ENCODE measurements at regions not wholly inside any gene's neighbourhood (a gene's known extent, or its start where the extent isn't known, plus 50 kb on each side); places are given as distances from the start of the nearest gene placed in this dataset.

DNA sequence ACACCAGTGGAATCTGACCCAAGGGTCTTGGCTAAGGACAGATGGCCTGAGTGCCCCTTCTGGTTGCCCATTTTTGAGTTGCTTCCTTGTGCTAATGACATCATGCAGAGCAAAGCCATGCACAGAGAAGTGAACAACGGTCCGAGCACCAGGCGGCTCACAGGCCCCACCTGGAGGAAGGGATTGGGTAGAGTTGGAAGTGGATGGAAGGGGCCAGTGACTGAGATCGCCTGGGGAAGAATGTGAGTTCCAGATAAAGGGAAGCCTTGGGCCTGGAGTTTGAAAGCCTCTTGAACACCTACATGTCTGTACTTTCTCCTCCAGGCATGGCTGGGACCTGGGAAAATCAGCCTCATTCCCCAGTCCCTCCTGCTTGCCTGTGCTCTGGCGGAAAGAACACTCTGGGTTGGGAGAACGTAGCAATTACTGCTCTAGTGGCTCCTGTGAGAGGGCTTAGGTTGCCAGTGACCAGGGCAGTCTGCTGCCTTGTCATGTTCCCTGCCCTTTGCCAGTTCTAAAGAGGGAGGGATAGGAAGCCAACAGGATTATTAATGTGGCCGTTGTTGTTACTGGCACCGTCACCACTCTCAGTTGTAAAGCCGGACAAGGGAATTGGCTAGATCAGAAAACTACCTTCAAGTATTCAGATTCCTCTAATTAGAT lies 62.5 kb upstream of the PTPN3 start:
- no peak for TF ChIP-seq EZH2phosphoT487 (IDR thresholded peaks at IDR 0.05; ENCODE audit: borderline replicate concordance)
- no peak for TF ChIP-seq SIN3A (IDR thresholded peaks at IDR 0.05; ENCODE audit: low read depth)
- TF ChIP-seq, protein P1, sequence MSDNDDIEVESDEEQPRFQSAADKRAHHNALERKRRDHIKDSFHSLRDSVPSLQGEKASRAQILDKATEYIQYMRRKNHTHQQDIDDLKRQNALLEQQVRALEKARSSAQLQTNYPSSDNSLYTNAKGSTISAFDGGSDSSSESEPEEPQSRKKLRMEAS (IDR thresholded peaks at IDR 0.05) = no peak
- TF ChIP-seq, protein P2, sequence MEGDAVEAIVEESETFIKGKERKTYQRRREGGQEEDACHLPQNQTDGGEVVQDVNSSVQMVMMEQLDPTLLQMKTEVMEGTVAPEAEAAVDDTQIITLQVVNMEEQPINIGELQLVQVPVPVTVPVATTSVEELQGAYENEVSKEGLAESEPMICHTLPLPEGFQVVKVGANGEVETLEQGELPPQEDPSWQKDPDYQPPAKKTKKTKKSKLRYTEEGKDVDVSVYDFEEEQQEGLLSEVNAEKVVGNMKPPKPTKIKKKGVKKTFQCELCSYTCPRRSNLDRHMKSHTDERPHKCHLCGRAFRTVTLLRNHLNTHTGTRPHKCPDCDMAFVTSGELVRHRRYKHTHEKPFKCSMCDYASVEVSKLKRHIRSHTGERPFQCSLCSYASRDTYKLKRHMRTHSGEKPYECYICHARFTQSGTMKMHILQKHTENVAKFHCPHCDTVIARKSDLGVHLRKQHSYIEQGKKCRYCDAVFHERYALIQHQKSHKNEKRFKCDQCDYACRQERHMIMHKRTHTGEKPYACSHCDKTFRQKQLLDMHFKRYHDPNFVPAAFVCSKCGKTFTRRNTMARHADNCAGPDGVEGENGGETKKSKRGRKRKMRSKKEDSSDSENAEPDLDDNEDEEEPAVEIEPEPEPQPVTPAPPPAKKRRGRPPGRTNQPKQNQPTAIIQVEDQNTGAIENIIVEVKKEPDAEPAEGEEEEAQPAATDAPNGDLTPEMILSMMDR (IDR thresholded peaks at IDR 0.05 in 2 of 3, conservative IDR thresholded peaks at IDR 0.05 in 1 of 3; ENCODE audit: borderline replicate concordance in 1 of 3, insufficient read depth in 1 of 3, low read depth in 2 of 3, low read length in 2 of 3) = peak; percentile 30 to 57 (median 54); a peak in 5 of 6 replicates
- peak; percentile 56 for TF ChIP-seq RAD21 (IDR thresholded peaks at IDR 0.05; ENCODE audit: low read depth)
- no peak for TF ChIP-seq TCF7L2 (IDR thresholded peaks at IDR 0.05; ENCODE audit: borderline replicate concordance, extremely low read depth, insufficient read depth, insufficient read length)

All from HCT116 (cell line).